K562 (cell line): ENCODE measurements at regions not wholly inside any gene's neighbourhood (a gene's known extent, or its start where the extent isn't known, plus 50 kb on each side); places are given as distances from the start of the nearest gene placed in this dataset.

Source experiments
- ATAC-seq: fragments of 200-7000 bp; cut with Tn5 transposase; 3 replicates; pipeline ENCODE4 v1.9.1; 2020; ENCODE audit warnings: moderate library complexity
- BruUV-seq: library from RNA; stranded (reverse); fragments of 400-500 nt; replicated peaks from 2 replicates; lab custom pipeline; 2021; lab: Mats Ljungman, UMichigan
- CTCF ChIA-PET: fragments of 300-600 bp; formaldehyde crosslinking; extraction: SDS; loops from one replicate; lab custom pipeline; 2021; ENCODE audit warnings: low intra/inter-chr PET ratio; lab: Yijun Ruan, JAX
- POLR2A ChIA-PET: fragments of 300-600, 350-650 bp; sonication (Branson Sonifier 250); formaldehyde crosslinking; extraction: SDS; loops from one replicate; lab custom pipeline; 2021; ENCODE audit warnings: antibody characterized with exemption, inconsistent platforms; lab: Yijun Ruan, JAX
- DNase-seq, 4 experiments: peaks; one replicate each; pipeline versions ENCODE4 v3.0.0 to v3.0.0-alpha.2; 2011 to 2018; ENCODE audit warnings: low spot score in 3 of 4, mixed read lengths in 3 of 4; ENCODE audit errors: extremely low read depth in 1 of 4
- FAIRE-seq: peaks from 2 replicates; lab custom pipeline; 2011; peaks lifted over from hg19 to GRCh38; lab: Jason Lieb, UNC
- H2AFZ ChIP-seq: 2 replicates; pipeline ENCODE4 v1.6.0; 2011; ENCODE audit warnings: low read depth, low read length, control low read depth, inconsistent platforms
- H3K27ac ChIP-seq: fragments of 200-600 bp; 3 replicates; pipeline ENCODE4 v1.8.0; 2011; ENCODE audit warnings: low read depth, mild to moderate bottlenecking, control low read depth, inconsistent platforms, low read length, moderate library complexity, mixed read lengths; ENCODE audit errors: extremely low read depth
- H3K27me3 ChIP-seq, 2 experiments: fragments of 300-600 bp in 1 of 2; 2 replicates in 1 of 2; 3 replicates in 1 of 2; pipeline versions ENCODE4 v1.6.0 to v1.8.0; 2011; ENCODE audit warnings: inconsistent platforms in 2 of 2, low read length in 2 of 2, mild to moderate bottlenecking in 1 of 2, mixed read lengths in 1 of 2, moderate library complexity in 1 of 2; ENCODE audit not compliant: control insufficient read depth in 2 of 2, insufficient read depth in 2 of 2
- H3K36me3 ChIP-seq: fragments of 300-600 bp; 3 replicates; pipeline ENCODE4 v1.8.0; 2011; ENCODE audit warnings: mild to moderate bottlenecking, low read length, inconsistent platforms; ENCODE audit not compliant: control insufficient read depth, insufficient read depth
- H3K4me1 ChIP-seq, 2 experiments: fragments of 200-600 bp in 1 of 2; replicated peaks in 1 of 2; 2 replicates in 1 of 2; 3 replicates in 1 of 2; pipeline versions ENCODE4 v1.5.1 to v1.8.0; 2011; ENCODE audit warnings: inconsistent platforms in 2 of 2, low read length in 2 of 2, mild to moderate bottlenecking in 1 of 2, mixed read lengths in 1 of 2, moderate library complexity in 1 of 2; ENCODE audit not compliant: control insufficient read depth in 2 of 2, insufficient read depth in 2 of 2
- H3K4me2 ChIP-seq: 2 replicates; pipeline ENCODE4 v1.6.1; 2011; ENCODE audit warnings: low read length, control low read depth, inconsistent platforms, mixed read lengths; ENCODE audit not compliant: insufficient read depth
- H3K4me3 ChIP-seq: fragments of 200-600 bp; sonication (generic), shearing (Covaris generic); 2 replicates; pipeline ENCODE4 v1.5.1; 2016; ENCODE audit warnings: control low read depth, inconsistent platforms
- H3K79me2 ChIP-seq: fragments of 200-600 bp; 3 replicates; pipeline ENCODE4 v1.8.0; 2011; ENCODE audit warnings: low read length, inconsistent platforms; ENCODE audit not compliant: control insufficient read depth, insufficient read depth
- H3K9ac ChIP-seq, 2 experiments: 2 replicates each; pipeline versions ENCODE4 v1.6.0 to v1.6.1; 2011; ENCODE audit warnings: low read depth in 2 of 2, low read length in 2 of 2, control low read depth in 1 of 2, inconsistent platforms in 1 of 2, mild to moderate bottlenecking in 1 of 2, mixed read lengths in 1 of 2; ENCODE audit not compliant: insufficient read depth in 1 of 2
- H3K9me1 ChIP-seq: one replicate; pipeline ENCODE4 v1.6.0; 2011; ENCODE audit warnings: inconsistent platforms, mild to moderate bottlenecking, low read length, moderate library complexity; ENCODE audit not compliant: control insufficient read depth, insufficient read depth
- H3K9me3 ChIP-seq: replicated peaks from 2 replicates; pipeline ENCODE4 v1.5.1; 2011; ENCODE audit warnings: low read depth, low read length, inconsistent platforms; ENCODE audit not compliant: control insufficient read depth, insufficient read depth
- H4K20me1 ChIP-seq: replicated peaks from 2 replicates; pipeline ENCODE4 v1.6.1; 2011; ENCODE audit warnings: low read length, inconsistent platforms, mixed read lengths; ENCODE audit not compliant: control insufficient read depth, insufficient read depth
- CBX2 ChIP-seq: fragments of 200-600 bp; sonication (generic); IDR thresholded peaks from one replicate; pipeline ENCODE4 v1.6.1; 2012; ENCODE audit warnings: mild to moderate bottlenecking, low read length, inconsistent platforms; ENCODE audit not compliant: insufficient read depth, poor library complexity, severe bottlenecking
- CTBP1 ChIP-seq: fragments of 450-650 bp; IDR thresholded peaks from 2 replicates; pipeline ENCODE4 v1.6.1; 2016; ENCODE audit warnings: borderline replicate concordance
- DACH1 ChIP-seq: fragments of 450-650 bp; IDR thresholded peaks from 2 replicates; pipeline ENCODE4 v1.6.1; 2018; ENCODE audit not compliant: partially characterized antibody
- DPF2 ChIP-seq: fragments of 450-650 bp; IDR thresholded peaks from 2 replicates; pipeline ENCODE4 v1.6.1; 2016
- ELK3 ChIP-seq: fragments of 450-650 bp; formaldehyde crosslinking; IDR thresholded peaks from 2 replicates; pipeline ENCODE4 v1.4.0; 2020; ENCODE audit warnings: mild to moderate bottlenecking
- FIP1L1 ChIP-seq: fragments of 200-400 bp; formaldehyde crosslinking; IDR thresholded peaks from 2 replicates; pipeline ENCODE4 v1.6.1; 2018; ENCODE audit warnings: mild to moderate bottlenecking, low read depth, low read length; ENCODE audit not compliant: poor library complexity, severe bottlenecking
- FOXA3 ChIP-seq, 2 experiments: fragments of 450-650 bp in 1 of 2; sonication (generic) in 1 of 2; formaldehyde crosslinking; IDR thresholded peaks in 1 of 2; conservative IDR thresholded peaks in 1 of 2; 2 replicates each; pipeline versions ENCODE4 v1.4.0 to v1.8.0; 2020 to 2022; ENCODE audit warnings: mild to moderate bottlenecking in 2 of 2, missing genetic modification reagents in 1 of 2
- GTF2B ChIP-seq: IDR thresholded peaks from 2 replicates; pipeline ENCODE4 v1.6.1; 2011; ENCODE audit not compliant: insufficient read length; ENCODE audit errors: extremely low read depth
- MAFF ChIP-seq: IDR thresholded peaks from 2 replicates; pipeline ENCODE4 v1.6.1; 2012; ENCODE audit warnings: low read length, improper control_type of control experiment
- NFE2L1 ChIP-seq: fragments of 450-650 bp; IDR thresholded peaks from 2 replicates; pipeline ENCODE4 v1.6.1; 2016; ENCODE audit warnings: missing genetic modification characterization, low read depth, mild to moderate bottlenecking, missing compliant biosample characterization, moderate library complexity, borderline replicate concordance
- PURB ChIP-seq: sonication (generic); formaldehyde crosslinking; IDR thresholded peaks from 2 replicates; pipeline ENCODE4 v1.9.0; 2021; ENCODE audit warnings: low read depth, mild to moderate bottlenecking, missing genetic modification reagents
- SAP30 ChIP-seq: fragments of 200-600 bp; sonication (generic); IDR thresholded peaks from 2 replicates; pipeline ENCODE4 v1.6.1; 2012; ENCODE audit warnings: borderline replicate concordance, low read depth, mild to moderate bottlenecking, moderate library complexity, low read length, control low read depth, inconsistent platforms; ENCODE audit not compliant: insufficient read depth, poor library complexity, severe bottlenecking
- SLC30A9 ChIP-seq: fragments of 250-450 bp; sonication (Bioruptor Pico); IDR thresholded peaks from 2 replicates; pipeline ENCODE4 v1.8.0; 2022; ENCODE audit warnings: mild to moderate bottlenecking, moderate library complexity
- SNIP1 ChIP-seq: fragments of 450-650 bp; IDR thresholded peaks from 2 replicates; pipeline ENCODE4 v1.7.1; 2017; ENCODE audit warnings: low read depth, mild to moderate bottlenecking
- TCFL5 ChIP-seq: fragments of 250-450 bp; sonication (Bioruptor Pico); conservative IDR thresholded peaks from 2 replicates; pipeline ENCODE4 v1.6.1; 2021; ENCODE audit warnings: mild to moderate bottlenecking, moderate library complexity, matching md5 sums
- TEAD2 ChIP-seq: fragments of 450-650 bp; IDR thresholded peaks from 2 replicates; pipeline ENCODE4 v1.6.1; 2016; ENCODE audit warnings: missing genetic modification characterization, control low read depth, missing compliant biosample characterization
- TRIM28 ChIP-seq: fragments of 450-650 bp; IDR thresholded peaks from 2 replicates; pipeline ENCODE4 v1.6.1; 2017
- ZNF121 ChIP-seq: sonication (generic); formaldehyde crosslinking; conservative IDR thresholded peaks from 2 replicates; pipeline ENCODE4 v1.8.0; 2022; ENCODE audit warnings: missing genetic modification reagents
- ZNF408 ChIP-seq: fragments of 250-450 bp; sonication (Bioruptor Pico); IDR thresholded peaks from 2 replicates; pipeline ENCODE4 v1.4.0; 2020; ENCODE audit warnings: low read depth, mild to moderate bottlenecking, moderate library complexity
- WGBS: fragments of 100-300 bp; shearing (Covaris generic); methylation state at CpG from one replicate; pipeline ENCODE4 v1.1.6; 2016; ENCODE audit warnings: low coverage, mixed read lengths; ENCODE audit not compliant: insufficient coverage; ENCODE audit errors: missing lambda C conversion rate; 5-methylcytosine and 5-hydroxymethylcytosine counted together
- in situ Hi-C: fragments of 300-500 bp; cut with MboI; formaldehyde crosslinking; loops from 4 replicates; pipeline ENCODE4 v1.15.0; 2018; ENCODE audit warnings: inconsistent platforms, mixed read lengths
- intact Hi-C: fragments of 100-400 bp; cut with micrococcal nuclease; formaldehyde crosslinking; loops from 2 replicates; pipeline ENCODE4 v1.14.2; 2022
- TF ChIP-seq, protein P1 (sequence below): fragments of 450-650 bp; conservative IDR thresholded peaks from 2 replicates; pipeline ENCODE4 v1.6.1; 2016; ENCODE audit warnings: missing genetic modification characterization, low read depth, mild to moderate bottlenecking, missing compliant biosample characterization, moderate library complexity

- in situ Hi-C loops (no loop called here), intact Hi-C loops (no loop called here)
- no peak overlapping the region for H3K4me2 ChIP-seq
- H3K79me2 ChIP-seq = no peaks in the 10 kb centered on the region
- ChIA-PET CTCF (no interaction called here), POLR2A (interaction anchor here (0.6 kb wide), 1 partner anchor 350 kb away, joined by 4 read pairs; no protein-coding TSS in a partner anchor)
- no peaks in the 10 kb centered on the region for H3K36me3 ChIP-seq
- 2% methylated on average over 6 of the region's 6 CpGs for WGBS
- no peak overlapping the region for H3K27ac ChIP-seq
- no peak overlapping the region for H2AFZ ChIP-seq
- no peak overlapping the region for H3K9ac ChIP-seq
- H3K9me1 ChIP-seq = no peaks in the 10 kb centered on the region
- H3K4me3 ChIP-seq = no peak overlapping the region
- peaks cover 5% of the 10 kb centered on the region; the same call in 1 of the 2 replicates for H3K9me3 ChIP-seq
- no peaks in the 10 kb centered on the region for H3K27me3 ChIP-seq
- BruUV-seq = no TSS peak
- no peak for ATAC-seq
- TF ChIP-seq ELK3 (CRISPR knock-in tag) (no peak), PURB (CRISPR knock-in tag) (no peak), SAP30 (no peak), ZNF121 (CRISPR knock-in tag) (no peak), FIP1L1 (no peak), TRIM28 (no peak), DACH1 (no peak), FOXA3 (CRISPR knock-in tag; conservative IDR thresholded peaks at IDR 0.05 in 1 of 2, IDR thresholded peaks at IDR 0.05 in 1 of 2) (no peak), NFE2L1 (tag) (no peak), TCFL5 (CRISPR knock-in tag) (no peak), GTF2B (no peak), SLC30A9 (CRISPR knock-in tag) (no peak), DPF2 (no peak), CBX2 (no peak), CTBP1 (no peak), MAFF (no peak), SNIP1 (no peak), TEAD2 (tag) (no peak), ZNF408 (CRISPR knock-in tag) (no peak)
- TF ChIP-seq, protein P1, sequence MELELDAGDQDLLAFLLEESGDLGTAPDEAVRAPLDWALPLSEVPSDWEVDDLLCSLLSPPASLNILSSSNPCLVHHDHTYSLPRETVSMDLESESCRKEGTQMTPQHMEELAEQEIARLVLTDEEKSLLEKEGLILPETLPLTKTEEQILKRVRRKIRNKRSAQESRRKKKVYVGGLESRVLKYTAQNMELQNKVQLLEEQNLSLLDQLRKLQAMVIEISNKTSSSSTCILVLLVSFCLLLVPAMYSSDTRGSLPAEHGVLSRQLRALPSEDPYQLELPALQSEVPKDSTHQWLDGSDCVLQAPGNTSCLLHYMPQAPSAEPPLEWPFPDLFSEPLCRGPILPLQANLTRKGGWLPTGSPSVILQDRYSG = no peak
- TF ChIP-seq, all 486 proteins: peak for 0
- FAIRE-seq (no peak), DNase-seq (no peak)
- H3K4me1 ChIP-seq = no peaks in the 10 kb centered on the region
- H4K20me1 ChIP-seq = no peaks in the 10 kb centered on the region
Observed at GRCh38 chr1:222187566-222188332, 360.2 kb downstream of the HHIPL2 start.
